ENCODE measurements at regions not wholly inside any gene's neighbourhood (a gene's known extent, or its start where the extent isn't known, plus 50 kb on each side); places are given as distances from the start of the nearest gene placed in this dataset.
"Not testable (repeated sequence)": the region's sequence is repeated elsewhere in the genome, so short reads cannot be mapped to it uniquely, and the experiment has no call there.

DNA sequence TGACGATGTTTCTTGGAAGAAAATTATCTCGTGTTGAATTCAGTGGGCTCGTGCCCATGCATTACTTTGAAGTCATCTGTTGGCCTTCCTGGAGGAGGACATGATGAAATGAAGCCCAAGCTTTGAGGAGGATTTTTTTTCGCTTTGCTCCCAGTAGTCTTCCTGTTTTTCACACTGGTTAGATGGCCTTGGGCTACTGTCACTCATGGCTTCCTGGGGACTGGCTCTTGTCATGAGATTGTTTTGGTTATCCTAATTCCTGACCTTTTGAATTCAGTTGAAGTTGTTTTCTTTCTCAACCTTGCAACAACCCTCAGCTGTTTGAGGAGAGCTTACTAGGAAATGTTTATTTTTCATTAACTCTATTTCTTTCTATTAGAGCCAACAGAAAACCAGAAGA lies 430.7 kb downstream of the HS3ST3B1 start:
- Histone ChIP-seq H3K27me3 (no peaks in the 10 kb centered on the region), H3K9me3 (no peaks in the 10 kb centered on the region), H3K36me3 (no peaks in the 10 kb centered on the region), H3K27ac (replicated peaks in 1 of 4) (no peak overlapping the region), H3K4me1 (peaks cover 0 to 11% (median 6%) of the 10 kb centered on the region in 4 donors), H3K4me3 (no peak overlapping the region)
- intact Hi-C loops (cut with DNase I): no loop called here
- no peak for TF ChIP-seq EP300 (IDR thresholded peaks at IDR 0.05)
- no peak for TF ChIP-seq POLR2AphosphoS5 (IDR thresholded peaks at IDR 0.05)
- no peak for TF ChIP-seq POLR2A (IDR thresholded peaks at IDR 0.05; ENCODE audit: low read depth)
- TF ChIP-seq, protein P1, sequence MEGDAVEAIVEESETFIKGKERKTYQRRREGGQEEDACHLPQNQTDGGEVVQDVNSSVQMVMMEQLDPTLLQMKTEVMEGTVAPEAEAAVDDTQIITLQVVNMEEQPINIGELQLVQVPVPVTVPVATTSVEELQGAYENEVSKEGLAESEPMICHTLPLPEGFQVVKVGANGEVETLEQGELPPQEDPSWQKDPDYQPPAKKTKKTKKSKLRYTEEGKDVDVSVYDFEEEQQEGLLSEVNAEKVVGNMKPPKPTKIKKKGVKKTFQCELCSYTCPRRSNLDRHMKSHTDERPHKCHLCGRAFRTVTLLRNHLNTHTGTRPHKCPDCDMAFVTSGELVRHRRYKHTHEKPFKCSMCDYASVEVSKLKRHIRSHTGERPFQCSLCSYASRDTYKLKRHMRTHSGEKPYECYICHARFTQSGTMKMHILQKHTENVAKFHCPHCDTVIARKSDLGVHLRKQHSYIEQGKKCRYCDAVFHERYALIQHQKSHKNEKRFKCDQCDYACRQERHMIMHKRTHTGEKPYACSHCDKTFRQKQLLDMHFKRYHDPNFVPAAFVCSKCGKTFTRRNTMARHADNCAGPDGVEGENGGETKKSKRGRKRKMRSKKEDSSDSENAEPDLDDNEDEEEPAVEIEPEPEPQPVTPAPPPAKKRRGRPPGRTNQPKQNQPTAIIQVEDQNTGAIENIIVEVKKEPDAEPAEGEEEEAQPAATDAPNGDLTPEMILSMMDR (IDR thresholded peaks at IDR 0.05): no peak
- no peak for DNase-seq (ENCODE audit: extremely low spot score)
- WGBS: 86% methylated on average over 4 of the region's 4 CpGs

DNA sequence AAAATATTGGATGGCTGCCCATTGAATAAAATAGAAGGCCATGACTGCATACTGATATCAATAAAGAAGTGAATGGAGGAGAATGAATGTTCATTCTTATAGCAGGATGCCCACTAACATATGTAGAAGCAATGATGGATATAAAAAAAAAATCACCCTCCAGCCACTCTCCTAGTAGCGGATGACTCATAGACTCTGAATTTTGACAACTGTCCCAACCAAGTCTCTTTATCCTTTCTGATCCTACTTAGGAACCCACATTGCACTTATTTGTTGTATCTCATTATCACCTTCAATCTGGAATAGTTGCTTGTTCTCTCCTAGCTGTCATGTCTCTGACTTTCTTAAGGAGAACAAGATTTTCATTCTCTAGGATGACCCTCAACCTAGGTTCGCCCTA lies 429.9 kb downstream of the HS3ST3B1 start:
- TF ChIP-seq POLR2AphosphoS5 (IDR thresholded peaks at IDR 0.05): no peak
- TF ChIP-seq, protein P1 (IDR thresholded peaks at IDR 0.05): no peak
- TF ChIP-seq POLR2A (IDR thresholded peaks at IDR 0.05; ENCODE audit: low read depth): no peak
- TF ChIP-seq EP300 (IDR thresholded peaks at IDR 0.05): no peak
- H3K4me1 ChIP-seq: peaks cover 0 to 15% (median 8%) of the 10 kb centered on the region in 4 donors
- H3K27me3 ChIP-seq: no peaks in the 10 kb centered on the region
- intact Hi-C loops (cut with DNase I): no loop called here
- H3K4me3 ChIP-seq: no peak overlapping the region
- WGBS: 87% methylated on average over 2 of the region's 2 CpGs
- no peak overlapping the region for H3K27ac ChIP-seq (replicated peaks in 1 of 4)
- H3K36me3 ChIP-seq: no peaks in the 10 kb centered on the region
- no peaks in the 10 kb centered on the region for H3K9me3 ChIP-seq
- no peak for DNase-seq (ENCODE audit: extremely low spot score)

DNA sequence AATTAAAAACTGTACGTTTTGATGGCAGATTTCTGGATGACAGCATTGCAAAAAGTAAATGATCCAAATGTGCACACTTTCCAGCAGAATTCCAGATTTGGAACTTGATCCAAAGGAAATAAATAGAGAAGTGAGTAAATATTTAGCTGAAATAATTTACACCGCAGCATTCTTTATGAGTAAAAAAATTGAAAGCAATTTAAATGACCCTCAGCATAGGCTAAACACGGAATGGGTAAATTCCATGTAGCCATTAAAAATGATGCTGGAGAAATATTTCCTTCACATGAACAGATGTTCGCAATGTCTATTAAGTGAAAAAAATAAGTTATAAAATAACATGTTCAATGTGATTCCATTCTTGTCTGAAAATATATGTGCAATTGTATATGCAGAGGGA lies 424.8 kb downstream of the HS3ST3B1 start:
- no peak for TF ChIP-seq POLR2AphosphoS5 (IDR thresholded peaks at IDR 0.05)
- no peak for TF ChIP-seq EP300 (IDR thresholded peaks at IDR 0.05)
- no peak for TF ChIP-seq POLR2A (IDR thresholded peaks at IDR 0.05; ENCODE audit: low read depth)
- TF ChIP-seq, protein P1 (IDR thresholded peaks at IDR 0.05): no peak
- Histone ChIP-seq H3K9me3 (peaks cover 0 to 6% (median 0%) of the 10 kb centered on the region in 4 donors), H3K4me3 (no peak overlapping the region), H3K36me3 (no peaks in the 10 kb centered on the region), H3K27ac (replicated peaks in 1 of 4) (no peak overlapping the region), H3K4me1 (peaks cover 0 to 15% (median 8%) of the 10 kb centered on the region in 4 donors), H3K27me3 (no peaks in the 10 kb centered on the region)
- DNase-seq (ENCODE audit: extremely low spot score): no peak
- WGBS: 81% methylated on average over 4 of the region's 4 CpGs
- intact Hi-C loops (cut with DNase I): no loop called here

DNA sequence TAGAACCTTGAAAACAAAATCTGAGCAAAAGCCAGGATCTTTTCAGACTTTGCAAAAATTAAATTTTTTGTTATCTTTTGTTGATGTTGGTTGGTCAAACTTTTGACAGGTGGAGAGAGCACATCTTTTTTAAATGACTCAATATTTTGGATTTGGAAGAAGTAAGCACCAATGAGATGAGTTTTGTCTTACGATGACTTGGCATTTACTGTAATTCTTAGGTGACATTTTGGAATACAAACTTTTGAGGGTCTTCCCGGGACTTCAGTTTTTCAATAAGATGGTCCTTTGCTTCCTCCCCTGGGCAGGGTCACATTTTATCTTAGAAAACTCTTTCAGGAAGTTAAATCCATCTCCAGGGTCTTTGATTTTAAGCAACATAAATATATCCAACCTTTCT lies 423.9 kb downstream of the HS3ST3B1 start:
- Histone ChIP-seq H3K27ac (replicated peaks in 1 of 4) (no peak overlapping the region), H3K27me3 (no peaks in the 10 kb centered on the region), H3K9me3 (peaks cover 0 to 6% (median 0%) of the 10 kb centered on the region in 4 donors), H3K36me3 (no peaks in the 10 kb centered on the region), H3K4me1 (peaks cover 0 to 15% (median 8%) of the 10 kb centered on the region in 4 donors), H3K4me3 (no peak overlapping the region)
- intact Hi-C loops (cut with DNase I): no loop called here
- no peak for TF ChIP-seq EP300 (IDR thresholded peaks at IDR 0.05)
- TF ChIP-seq, protein P1 (IDR thresholded peaks at IDR 0.05): no peak
- TF ChIP-seq POLR2AphosphoS5 (IDR thresholded peaks at IDR 0.05): no peak
- no peak for TF ChIP-seq POLR2A (IDR thresholded peaks at IDR 0.05; ENCODE audit: low read depth)
- no peak for DNase-seq (ENCODE audit: extremely low spot score)
- 84% methylated on average over 2 of the region's 2 CpGs for WGBS

DNA sequence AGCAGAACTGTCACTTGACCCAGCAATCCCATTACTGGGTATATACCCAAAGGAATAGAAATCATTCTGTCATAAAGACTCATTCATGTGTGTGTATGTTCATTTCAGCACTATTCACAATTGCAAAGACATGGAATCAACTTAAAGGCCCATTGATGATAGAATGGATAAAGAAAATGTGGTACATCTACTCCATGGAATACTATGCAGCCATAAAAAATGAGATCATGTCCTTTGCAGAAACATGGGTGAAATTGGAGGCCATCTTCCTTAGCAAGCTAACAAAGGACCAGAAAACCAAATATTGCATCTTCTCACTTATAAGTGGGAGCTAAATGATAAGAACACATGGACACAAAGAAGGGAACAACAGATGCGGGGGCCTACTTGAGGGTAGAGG lies 422.5 kb downstream of the HS3ST3B1 start:
- H3K27ac ChIP-seq (replicated peaks in 1 of 4); H3K9me3 ChIP-seq; H3K27me3 ChIP-seq; H3K36me3 ChIP-seq; DNase-seq (ENCODE audit: extremely low spot score); H3K4me3 ChIP-seq; intact Hi-C loops (cut with DNase I): not testable (repeated sequence)
- H3K4me1 ChIP-seq: peaks cover 0 to 15% (median 8%) of the 10 kb centered on the region in 4 donors
- 97% methylated on average over 1 of the region's 1 CpG for WGBS

Measured in esophagus muscularis mucosa (tissue), 4 donors.